Smooth muscle cell (in vitro differentiated cells): ENCODE measurements at regions not wholly inside any gene's neighbourhood (a gene's known extent, or its start where the extent isn't known, plus 50 kb on each side); places are given as distances from the start of the nearest gene placed in this dataset.
"Not testable (repeated sequence)": the region's sequence is repeated elsewhere in the genome, so short reads cannot be mapped to it uniquely, and the experiment has no call there.

Source experiments
- DNase-seq: peaks from one replicate; lab custom pipeline; 2025; ENCODE audit not compliant: unreplicated experiment; lab: John Stamatoyannopoulos, UW
- H2AFZ ChIP-seq: fragments of 200-600 bp; sonication (generic); 2 replicates; pipeline ENCODE4 v1.6.0; 2016; ENCODE audit warnings: antibody characterized with exemption, low read depth, mild to moderate bottlenecking
- H3F3A ChIP-seq: fragments of 200-600 bp; sonication (generic); 2 replicates; pipeline ENCODE4 v1.6.0; 2017; ENCODE audit warnings: antibody characterized with exemption, low read depth
- H3K27ac ChIP-seq: fragments of 200-600 bp; sonication (generic); 2 replicates; pipeline ENCODE4 v1.5.1; 2016; ENCODE audit warnings: low read depth, mild to moderate bottlenecking
- H3K27me3 ChIP-seq: fragments of 200-600 bp; sonication (generic); 2 replicates; pipeline ENCODE4 v1.6.1; 2016; ENCODE audit warnings: low read depth, mild to moderate bottlenecking
- H3K36me3 ChIP-seq: fragments of 200-600 bp; sonication (generic); 2 replicates; pipeline ENCODE4 v1.5.1; 2016; ENCODE audit warnings: low read depth
- H3K4me1 ChIP-seq: fragments of 200-600 bp; sonication (generic); 2 replicates; pipeline ENCODE4 v1.5.1; 2016; ENCODE audit warnings: low read depth
- H3K4me2 ChIP-seq: fragments of 200-600 bp; sonication (generic); 2 replicates; pipeline ENCODE4 v1.6.0; 2016; ENCODE audit warnings: mild to moderate bottlenecking
- H3K4me3 ChIP-seq: fragments of 200-600 bp; sonication (generic); 2 replicates; pipeline ENCODE4 v1.5.1; 2016; ENCODE audit warnings: mild to moderate bottlenecking
- H3K79me2 ChIP-seq: fragments of 200-600 bp; sonication (generic); 2 replicates; pipeline ENCODE4 v1.6.0; 2016; ENCODE audit warnings: low read depth, mild to moderate bottlenecking
- H3K9ac ChIP-seq: fragments of 200-600 bp; sonication (generic); 2 replicates; pipeline ENCODE4 v1.6.0; 2016; ENCODE audit warnings: low read depth
- H3K9me3 ChIP-seq: fragments of 200-600 bp; sonication (generic); replicated peaks from 2 replicates; pipeline ENCODE4 v1.5.1; 2016; ENCODE audit warnings: low read depth
- H4K20me1 ChIP-seq: fragments of 200-600 bp; sonication (generic); 2 replicates; pipeline ENCODE4 v1.6.0; 2016; ENCODE audit warnings: low read depth
- CTCF ChIP-seq: fragments of 200-600 bp; sonication (generic); IDR thresholded peaks from 2 replicates; pipeline ENCODE4 v1.5.1; 2017; ENCODE audit warnings: borderline replicate concordance, mild to moderate bottlenecking, antibody characterized with exemption; ENCODE audit not compliant: insufficient read depth, poor library complexity, severe bottlenecking
- WGBS: methylation state at CpG from one replicate; pipeline ENCODE4 v1.1.7; 2016; ENCODE audit warnings: low lambda C conversion rate; 5-methylcytosine and 5-hydroxymethylcytosine counted together

- H2AFZ ChIP-seq, result no peak overlapping the region
- no peak overlapping the region for H3K4me2 ChIP-seq
- no peaks in the 10 kb centered on the region for H3K27me3 ChIP-seq
- H3K9ac ChIP-seq, result no peak overlapping the region
- H3K4me1 ChIP-seq, result no peaks in the 10 kb centered on the region
- no peaks in the 10 kb centered on the region for H3K79me2 ChIP-seq
- no peak for TF ChIP-seq CTCF
- WGBS, result 92% methylated on average over 1 of the region's 1 CpG
- DNase-seq, result no peak
- H3K36me3 ChIP-seq, result no peaks in the 10 kb centered on the region
- no peaks in the 10 kb centered on the region for H4K20me1 ChIP-seq
- H3F3A ChIP-seq, result no peaks in the 10 kb centered on the region
- no peak overlapping the region for H3K4me3 ChIP-seq
- H3K9me3 ChIP-seq, result no peaks in the 10 kb centered on the region
- no peak overlapping the region for H3K27ac ChIP-seq
Observed at GRCh38 chr6:50390416-50390815, 322.9 kb upstream of the TFAP2D start.

- 97% methylated on average over 1 of the region's 1 CpG for WGBS
- not testable (repeated sequence) for H2AFZ ChIP-seq, H3K9me3 ChIP-seq, H3K79me2 ChIP-seq, H3K4me2 ChIP-seq, H3K9ac ChIP-seq, H3K27ac ChIP-seq, DNase-seq, H3F3A ChIP-seq, H4K20me1 ChIP-seq, H3K4me3 ChIP-seq, H3K36me3 ChIP-seq, H3K4me1 ChIP-seq, H3K27me3 ChIP-seq
Observed at GRCh38 chr6:50394139-50394538, 319.2 kb upstream of the TFAP2D start.

GRCh38 chr6:50404643-50405042 is 308.7 kb upstream of the TFAP2D start:
- Histone ChIP-seq H2AFZ (no peak overlapping the region), H3K4me2 (no peak overlapping the region), H3K4me1 (no peaks in the 10 kb centered on the region), H3K27me3 (no peaks in the 10 kb centered on the region), H3K36me3 (no peaks in the 10 kb centered on the region), H3K79me2 (no peaks in the 10 kb centered on the region), H3K9ac (no peak overlapping the region), H3K9me3 (no peaks in the 10 kb centered on the region), H3K4me3 (no peak overlapping the region), H4K20me1 (no peaks in the 10 kb centered on the region), H3F3A (no peaks in the 10 kb centered on the region), H3K27ac (no peak overlapping the region)
- TF ChIP-seq CTCF, result no peak
- no peak for DNase-seq
- WGBS, result 69% methylated on average over 3 of the region's 3 CpGs

GRCh38 chr6:50410579-50410978 is 302.7 kb upstream of the TFAP2D start:
- Histone ChIP-seq H3K27me3 (no peaks in the 10 kb centered on the region), H3K4me1 (no peaks in the 10 kb centered on the region), H3K4me2 (no peak overlapping the region), H3K27ac (no peak overlapping the region), H2AFZ (no peak overlapping the region), H3K9me3 (no peaks in the 10 kb centered on the region), H3K9ac (no peak overlapping the region), H3F3A (no peaks in the 10 kb centered on the region), H3K79me2 (no peaks in the 10 kb centered on the region), H3K36me3 (no peaks in the 10 kb centered on the region), H4K20me1 (no peaks in the 10 kb centered on the region), H3K4me3 (no peak overlapping the region)
- no peak for DNase-seq
- TF ChIP-seq CTCF, result no peak
- WGBS, result 57% methylated on average over 1 of the region's 1 CpG

- H3K9me3 ChIP-seq, H3K9ac ChIP-seq, H3K4me1 ChIP-seq, DNase-seq, H3K36me3 ChIP-seq, H3F3A ChIP-seq, H3K27ac ChIP-seq, H4K20me1 ChIP-seq, H3K27me3 ChIP-seq, H3K79me2 ChIP-seq, H2AFZ ChIP-seq, H3K4me3 ChIP-seq, H3K4me2 ChIP-seq: not testable (repeated sequence)
- 88% methylated on average over 8 of the region's 8 CpGs for WGBS
Observed at GRCh38 chr6:50421041-50421440, 292.3 kb upstream of the TFAP2D start.
